HT-29 (cell line): ENCODE measurements at regions not wholly inside any gene's neighbourhood (a gene's known extent, or its start where the extent isn't known, plus 50 kb on each side); places are given as distances from the start of the nearest gene placed in this dataset.

Experiments used
- DNase-seq: peaks from one replicate; pipeline ENCODE4 v3.0.0-alpha.2; 2015; ENCODE audit warnings: low spot score

- DNase-seq: no peak
Observed at GRCh38 chr5:105836268-105836667, 1834.5 kb downstream of the EFNA5 start.

DNA sequence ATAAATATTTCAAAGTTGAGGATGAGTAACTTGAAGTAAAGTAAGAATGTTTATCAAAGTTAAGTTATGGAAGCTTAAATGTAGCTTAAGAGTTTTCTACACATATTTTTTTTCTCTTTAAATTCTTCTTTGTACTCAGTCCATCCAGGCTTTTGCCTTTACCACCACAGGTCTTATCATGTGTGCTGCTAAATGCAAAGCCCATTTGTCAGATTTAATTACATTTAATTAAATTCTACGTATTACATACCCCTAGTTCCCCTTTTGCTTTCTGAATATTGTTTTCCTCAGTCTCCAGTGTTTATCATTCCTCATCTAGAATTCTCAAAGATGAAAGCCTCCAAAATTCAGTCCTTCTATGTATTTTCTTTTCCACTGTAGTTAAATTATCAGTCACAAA lies 1841.9 kb downstream of the EFNA5 start:
- no peak for DNase-seq

DNA sequence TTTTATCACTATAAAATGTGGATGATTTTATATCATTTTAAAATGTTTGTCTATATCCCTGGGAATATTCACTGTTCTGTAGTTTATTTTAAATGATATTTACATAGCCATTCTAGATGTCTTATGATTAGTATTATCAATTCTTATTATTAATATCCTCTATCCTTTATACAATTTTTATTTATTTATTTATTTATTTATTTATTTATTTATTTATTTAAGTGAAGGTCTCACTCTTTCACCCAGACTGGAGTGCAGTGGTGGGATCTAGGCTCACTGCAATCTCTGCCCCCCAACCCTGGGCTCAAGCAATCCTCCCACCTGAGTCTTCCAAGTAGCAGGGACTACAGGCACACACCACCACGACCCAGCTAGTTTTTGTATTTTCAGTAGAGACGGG lies 1848.9 kb downstream of the EFNA5 start:
- no peak for DNase-seq

- no peak for DNase-seq
Observed at GRCh38 chr5:105817914-105818313, 1852.8 kb downstream of the EFNA5 start.

GRCh38 chr5:105817416-105817815 lies 1853.3 kb downstream of the EFNA5 start:
- DNase-seq: no peak

- DNase-seq: no peak
Observed at GRCh38 chr5:105816961-105817360, 1853.8 kb downstream of the EFNA5 start.

DNA sequence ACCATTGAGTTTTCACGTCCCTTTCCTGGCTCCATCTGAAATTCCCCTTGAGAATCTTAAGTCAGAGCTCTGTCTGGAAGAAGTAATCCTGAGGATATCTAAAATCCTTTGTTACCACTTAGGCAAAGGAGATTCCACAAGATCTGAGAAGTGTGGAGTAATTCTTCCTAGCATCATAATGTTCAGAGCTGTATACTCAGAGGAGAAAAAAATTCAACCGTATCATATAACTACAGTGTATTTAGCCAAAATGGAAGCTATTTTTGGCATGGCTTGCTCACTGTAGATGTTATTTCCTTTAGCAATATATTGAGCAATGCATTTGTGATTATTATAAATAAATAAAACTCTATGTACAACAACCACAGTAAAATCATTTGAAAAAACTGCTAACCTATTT lies 1858.4 kb downstream of the EFNA5 start:
- no peak for DNase-seq

DNA sequence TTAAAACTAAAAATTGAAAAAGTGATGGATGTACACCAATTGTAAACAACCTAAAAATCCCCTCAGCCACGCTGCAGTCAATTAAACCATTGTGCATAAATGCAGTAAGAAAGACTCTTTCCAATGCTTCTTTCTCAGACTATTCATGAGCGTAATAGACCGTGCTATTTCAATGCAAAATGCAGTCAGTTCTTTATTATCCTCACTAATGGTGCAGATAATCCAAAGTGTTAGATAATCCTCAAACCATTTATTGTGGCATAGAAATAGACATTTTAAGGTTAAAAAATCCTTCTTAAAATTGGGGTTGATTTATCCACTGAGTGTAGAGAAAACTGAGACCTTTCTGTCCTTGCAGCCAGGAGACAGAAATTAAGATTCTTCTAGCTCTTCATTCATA lies 1862.8 kb downstream of the EFNA5 start:
- DNase-seq: no peak

GRCh38 chr5:105807290-105807689 lies 1863.4 kb downstream of the EFNA5 start:
- DNase-seq: no peak

GRCh38 chr5:105806596-105806995 lies 1864.1 kb downstream of the EFNA5 start:
- no peak for DNase-seq

DNA sequence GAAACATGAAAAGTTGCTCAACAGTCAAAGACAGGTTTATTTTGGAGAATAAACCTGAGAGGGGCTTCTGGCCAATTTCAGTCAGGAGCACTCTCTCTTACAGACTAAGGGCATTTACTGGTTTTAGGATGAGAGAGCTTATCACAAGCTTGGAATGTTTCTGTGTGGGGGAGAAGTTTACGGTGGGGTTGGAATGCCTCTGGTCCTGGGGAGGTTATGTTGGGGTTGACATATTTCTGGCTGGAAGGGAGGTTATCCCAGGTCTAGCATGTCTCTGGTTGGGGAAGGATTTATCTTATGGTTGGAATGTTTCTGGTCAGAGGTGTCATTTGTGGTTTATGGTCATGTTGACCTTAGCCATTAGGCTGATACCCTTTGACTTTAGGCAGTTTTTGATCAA lies 1867.3 kb downstream of the EFNA5 start:
- DNase-seq: no peak

DNA sequence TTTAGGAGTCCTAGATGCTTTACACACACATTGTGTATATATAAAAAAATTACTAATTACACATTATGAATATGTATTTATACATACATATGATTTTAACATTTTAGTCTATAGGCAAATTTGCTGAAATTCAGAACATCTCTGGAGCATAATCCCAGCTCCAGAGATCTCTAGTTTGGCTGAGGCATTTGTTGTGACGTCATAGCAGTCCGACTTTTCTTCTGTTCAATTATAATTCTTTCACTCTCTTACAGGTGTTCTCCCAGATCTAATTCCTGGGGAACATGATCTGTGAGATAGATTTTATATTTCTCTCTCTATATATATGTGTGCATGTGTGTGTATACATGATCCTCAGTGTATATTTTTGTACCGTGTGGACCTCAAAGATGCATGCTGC lies 1876.2 kb downstream of the EFNA5 start:
- DNase-seq: no peak

DNA sequence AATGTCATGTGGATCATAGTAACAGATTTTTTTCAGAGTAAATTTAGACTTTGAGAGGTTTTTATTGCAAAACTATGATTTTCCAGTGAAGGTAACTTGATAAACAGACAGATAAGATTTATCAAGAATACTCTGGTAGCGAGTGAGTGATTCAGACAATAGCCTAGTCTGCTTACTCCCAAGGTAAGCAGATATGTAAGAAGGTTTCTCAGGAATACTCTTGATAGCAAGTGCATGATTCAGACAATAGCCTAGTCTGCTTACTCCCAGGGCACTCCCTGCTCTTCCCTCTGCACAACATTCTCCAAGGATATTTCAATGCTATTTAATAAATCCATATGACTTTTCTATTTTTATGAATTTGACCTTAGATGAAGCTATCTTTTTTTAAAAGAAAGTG lies 1881.5 kb downstream of the EFNA5 start:
- no peak for DNase-seq

GRCh38 chr5:105783811-105784210 lies 1886.9 kb downstream of the EFNA5 start:
- DNase-seq: no peak

DNA sequence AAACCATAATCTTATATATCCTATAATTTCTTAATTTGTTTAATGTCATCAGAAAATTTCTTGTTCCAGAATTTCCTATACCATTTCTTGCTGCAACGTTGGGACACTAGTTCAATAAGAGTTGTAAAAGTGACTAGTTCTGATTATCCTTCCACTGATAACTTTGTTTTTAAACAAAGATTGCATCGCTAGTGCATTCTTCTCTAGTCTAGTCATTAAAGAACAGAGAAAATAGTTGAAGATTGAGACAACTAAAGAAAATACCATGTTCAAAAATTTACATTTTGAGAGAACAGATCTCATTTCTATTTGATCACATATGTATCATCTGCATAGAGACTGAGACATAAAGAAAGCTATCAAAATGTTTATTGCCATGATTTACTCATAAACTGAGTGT lies 1888.2 kb downstream of the EFNA5 start:
- DNase-seq: no peak

DNA sequence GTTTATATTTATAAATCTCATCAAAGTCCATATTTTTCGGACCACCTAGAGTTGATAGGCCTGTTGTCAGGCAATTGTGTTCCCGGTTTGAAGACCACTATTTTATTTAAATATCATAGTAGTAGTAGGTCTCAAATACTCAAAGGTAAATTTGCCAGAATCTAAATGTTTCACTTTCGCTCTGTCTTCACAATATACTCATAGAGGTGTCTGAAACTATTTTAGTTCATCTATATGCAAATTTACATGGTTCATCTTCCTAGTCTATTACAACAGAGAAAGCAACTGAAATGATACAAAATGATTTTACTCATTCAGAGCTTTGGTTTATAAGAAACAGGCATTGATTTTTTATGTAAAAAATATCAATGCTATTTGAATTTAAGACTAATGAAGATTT lies 1897.5 kb downstream of the EFNA5 start:
- DNase-seq: no peak

GRCh38 chr5:105767267-105767666 lies 1903.5 kb downstream of the EFNA5 start:
- DNase-seq: no peak

DNA sequence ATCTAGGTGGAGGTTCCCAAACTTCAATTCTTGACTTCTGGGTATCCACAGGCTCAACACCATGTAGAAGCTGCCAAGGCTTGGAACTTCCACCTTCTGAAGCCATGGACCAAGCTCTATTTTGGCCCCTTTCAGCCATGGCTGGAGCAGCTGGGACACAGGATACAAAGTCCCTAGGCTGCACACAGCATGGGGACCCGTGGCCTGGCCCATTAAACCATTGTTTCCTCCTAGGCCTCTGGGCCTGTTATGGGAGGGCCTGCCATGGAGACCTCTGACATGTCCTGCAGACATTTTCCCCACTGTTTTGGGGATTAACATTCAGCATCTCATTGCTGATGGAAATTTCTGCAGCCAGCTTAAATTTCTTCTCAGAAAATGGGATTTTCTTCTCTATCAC lies 1908.0 kb downstream of the EFNA5 start:
- DNase-seq: no peak

DNA sequence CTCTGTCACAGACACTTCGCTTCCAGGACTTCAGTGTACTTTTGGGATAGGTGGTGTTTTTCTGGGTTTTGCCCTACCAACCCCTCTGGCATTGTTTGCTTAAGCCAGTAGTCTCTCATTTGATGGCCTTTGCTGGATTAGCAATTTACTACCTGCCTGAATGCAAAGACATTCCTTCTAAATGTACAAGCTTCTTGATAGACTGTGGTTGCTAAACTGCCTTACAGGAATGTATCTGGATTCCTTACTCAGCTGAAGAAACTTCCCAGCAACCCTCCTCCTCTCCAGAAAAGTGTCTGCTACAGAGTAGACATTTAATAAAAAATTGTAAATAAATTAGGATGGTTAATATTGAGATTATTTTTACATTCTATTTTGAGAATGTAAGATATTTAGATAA lies 1916.7 kb downstream of the EFNA5 start:
- no peak for DNase-seq

- no peak for DNase-seq
Observed at GRCh38 chr5:105752801-105753200, 1917.9 kb downstream of the EFNA5 start.

GRCh38 chr5:105751908-105752307 lies 1918.8 kb downstream of the EFNA5 start:
- no peak for DNase-seq

- no peak for DNase-seq
Observed at GRCh38 chr5:105745111-105745510, 1925.6 kb downstream of the EFNA5 start.

DNA sequence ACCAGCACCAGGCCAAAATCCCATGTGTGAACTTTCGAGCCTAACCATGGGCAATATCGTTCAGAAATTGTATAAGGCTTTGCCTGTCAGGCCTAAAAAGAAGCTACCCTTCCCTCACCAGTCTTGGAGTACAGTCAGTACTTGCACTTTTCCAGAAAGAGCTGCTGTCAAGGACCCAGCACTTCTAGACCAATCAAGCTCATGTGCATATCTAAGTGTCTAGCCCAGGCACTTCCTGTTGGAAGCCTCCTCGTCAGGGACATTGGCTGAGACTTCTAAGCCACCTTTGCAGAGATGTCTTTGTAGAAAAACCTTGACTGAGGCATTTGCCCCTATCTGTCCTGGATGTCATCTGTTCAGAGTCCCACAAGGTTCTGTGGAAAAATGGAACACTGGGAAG lies 1930.5 kb downstream of the EFNA5 start:
- DNase-seq: no peak

DNA sequence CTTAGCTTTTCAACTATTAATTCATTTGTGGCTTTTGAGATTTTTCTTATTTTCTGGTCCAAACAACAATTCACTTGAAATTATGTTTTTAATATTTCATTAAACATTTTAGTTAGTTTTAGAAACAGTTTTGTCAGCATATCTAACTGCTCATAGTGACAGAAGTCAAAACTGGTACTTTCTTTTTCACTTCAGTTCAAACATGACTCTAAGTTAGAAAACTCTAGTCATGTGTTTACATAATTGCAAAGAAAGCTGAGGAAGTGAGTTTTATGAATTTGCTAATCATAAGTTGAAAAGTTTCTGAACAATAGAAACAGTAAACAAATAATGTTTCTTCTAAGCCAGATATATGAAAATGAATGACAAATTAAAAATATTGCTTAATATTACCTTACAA lies 1931.0 kb downstream of the EFNA5 start:
- DNase-seq: no peak

- no peak for DNase-seq
Observed at GRCh38 chr5:105735704-105736103, 1935.0 kb downstream of the EFNA5 start.
